A673 (cell line): ENCODE measurements at regions not wholly inside any gene's neighbourhood (a gene's known extent, or its start where the extent isn't known, plus 50 kb on each side); places are given as distances from the start of the nearest gene placed in this dataset.

Experiments
- CTCF ChIP-seq: fragments of 300-800, 200-600 bp; sonication (generic); conservative IDR thresholded peaks from 2 replicates; pipeline ENCODE4 v1.5.1; 2017; ENCODE audit warnings: low read depth, mild to moderate bottlenecking, antibody characterized with exemption, low read length, moderate library complexity, mixed read lengths
- EZH2 ChIP-seq: fragments of 200-600 bp; sonication (generic); IDR thresholded peaks from 2 replicates; pipeline ENCODE4 v1.6.1; 2017; ENCODE audit warnings: borderline replicate concordance, low read depth, mild to moderate bottlenecking, mixed read lengths, antibody characterized with exemption, low read length; ENCODE audit not compliant: poor library complexity, severe bottlenecking

GRCh38 chr14:25472700-25473099, 422.8 kb upstream of the STXBP6 start:
- TF ChIP-seq CTCF (no peak), EZH2 (no peak)
